CD14-positive monocyte (primary cell): ENCODE measurements at regions not wholly inside any gene's neighbourhood (a gene's known extent, or its start where the extent isn't known, plus 50 kb on each side); places are given as distances from the start of the nearest gene placed in this dataset.

ENCODE experiments used
- DNase-seq, 3 donors: peaks; one replicate each; pipeline ENCODE4 v3.0.0-alpha.2; 2011 to 2022
- H2AFZ ChIP-seq: 2 replicates; pipeline ENCODE4 v1.6.0; 2012; ENCODE audit warnings: mild to moderate bottlenecking, low read depth, low read length, inconsistent platforms; ENCODE audit not compliant: insufficient read depth, poor library complexity, severe bottlenecking
- H3K27ac ChIP-seq, 2 donors: 1 replicate in 1 of 2; 2 replicates in 1 of 2; pipeline ENCODE4 v1.5.1; 2012 to 2013; ENCODE audit warnings: low read length in 2 of 2, control low read depth in 1 of 2, inconsistent platforms in 1 of 2, low read depth in 1 of 2, mild to moderate bottlenecking in 1 of 2
- H3K27me3 ChIP-seq, 2 donors: one replicate each; pipeline versions ENCODE4 v1.6.0 to v1.6.1; 2011 to 2013; ENCODE audit warnings: low read length in 2 of 2; ENCODE audit not compliant: control insufficient read depth in 2 of 2, insufficient read depth in 2 of 2
- H3K36me3 ChIP-seq, 2 donors: replicated peaks in 1 of 2; 1 replicate in 1 of 2; 2 replicates in 1 of 2; pipeline versions ENCODE4 v1.5.1 to v1.6.1; 2012 to 2013; ENCODE audit warnings: low read length in 2 of 2, control low read depth in 1 of 2, inconsistent platforms in 1 of 2, mild to moderate bottlenecking in 1 of 2; ENCODE audit not compliant: insufficient read depth in 2 of 2, control insufficient read depth in 1 of 2
- H3K4me1 ChIP-seq, 2 donors: 1 replicate in 1 of 2; 2 replicates in 1 of 2; pipeline versions ENCODE4 v1.5.1 to v1.6.1; 2012 to 2013; ENCODE audit warnings: low read length in 2 of 2, control low read depth in 1 of 2, inconsistent platforms in 1 of 2, mild to moderate bottlenecking in 1 of 2, moderate library complexity in 1 of 2; ENCODE audit not compliant: insufficient read depth in 2 of 2, control insufficient read depth in 1 of 2
- H3K4me2 ChIP-seq: replicated peaks from 2 replicates; pipeline ENCODE3; 2012; ENCODE audit warnings: low read length, moderate library complexity, mild to moderate bottlenecking; ENCODE audit not compliant: poor library complexity, severe bottlenecking; ENCODE audit errors: extremely low read depth
- H3K4me3 ChIP-seq, 3 experiments: fragments of 200-600 bp in 1 of 3; sonication (generic) in 1 of 3; replicated peaks in 1 of 3; 1 replicate in 2 of 3; 2 replicates in 1 of 3; pipeline ENCODE4 v1.5.1; 2011 to 2013; ENCODE audit warnings: low read length in 3 of 3, mild to moderate bottlenecking in 3 of 3, control low read depth in 2 of 3, low read depth in 2 of 3, inconsistent platforms in 1 of 3, moderate library complexity in 1 of 3
- H3K79me2 ChIP-seq: 2 replicates; pipeline ENCODE4 v1.6.0; 2012; ENCODE audit warnings: mild to moderate bottlenecking, control low read depth, inconsistent platforms, low read length, moderate library complexity; ENCODE audit not compliant: insufficient read depth
- H3K9ac ChIP-seq: 2 replicates; pipeline ENCODE4 v1.6.0; 2017; ENCODE audit warnings: low read length, mild to moderate bottlenecking; ENCODE audit not compliant: insufficient read depth, poor library complexity, severe bottlenecking
- H3K9me3 ChIP-seq, 2 donors: replicated peaks in 1 of 2; 1 replicate in 1 of 2; 2 replicates in 1 of 2; pipeline versions ENCODE4 v1.5.1 to v1.6.1; 2012 to 2013; ENCODE audit warnings: low read length in 2 of 2, control low read depth in 1 of 2; ENCODE audit not compliant: control insufficient read depth in 1 of 2, insufficient read depth in 1 of 2
- H4K20me1 ChIP-seq: 2 replicates; pipeline ENCODE4 v1.6.0; 2012; ENCODE audit warnings: mild to moderate bottlenecking, low read length, control low read depth, moderate library complexity; ENCODE audit not compliant: insufficient read depth
- H3K27ac Mint-ChIP-seq, 7 donors: one replicate each; pipeline ENCODE4 v1.8.0; 2020; ENCODE audit warnings: mild to moderate bottlenecking in 7 of 7, mixed read lengths in 7 of 7, moderate library complexity in 6 of 7, inconsistent platforms in 2 of 7
- H3K27me3 Mint-ChIP-seq, 3 donors: one replicate each; pipeline ENCODE4 v1.8.0; 2021 to 2022; ENCODE audit warnings: low read depth in 3 of 3, mild to moderate bottlenecking in 3 of 3, mixed read lengths in 3 of 3, moderate library complexity in 3 of 3, inconsistent platforms in 1 of 3
- H3K36me3 Mint-ChIP-seq, 2 donors: one replicate each; pipeline ENCODE4 v1.8.0; 2020; ENCODE audit warnings: mixed read lengths in 2 of 2, inconsistent platforms in 1 of 2, mild to moderate bottlenecking in 1 of 2
- H3K4me1 Mint-ChIP-seq: one replicate; pipeline ENCODE4 v1.8.0; 2020; ENCODE audit warnings: mild to moderate bottlenecking, mixed read lengths
- H3K4me3 Mint-ChIP-seq, 2 donors: one replicate each; pipeline ENCODE4 v1.8.0; 2020; ENCODE audit warnings: mild to moderate bottlenecking in 2 of 2, mixed read lengths in 2 of 2, moderate library complexity in 1 of 2
- H3K9me3 Mint-ChIP-seq, 7 donors: one replicate each; pipeline ENCODE4 v1.8.0; 2020 to 2022; ENCODE audit warnings: mixed read lengths in 7 of 7, mild to moderate bottlenecking in 6 of 7, moderate library complexity in 6 of 7, inconsistent platforms in 2 of 7
- CTCF ChIP-seq: fragments of 200-600 bp; IDR thresholded peaks from one replicate; pipeline ENCODE4 v1.8.0; 2022; ENCODE audit warnings: antibody characterized with exemption, mild to moderate bottlenecking
- WGBS: methylation state at CpG from one replicate; pipeline ENCODE4 v1.1.5; 2013; ENCODE audit warnings: missing lambda C conversion rate; ENCODE audit not compliant: insufficient coverage; 5-methylcytosine and 5-hydroxymethylcytosine counted together
- intact Hi-C, 2 donors: fragments of 100-400 bp; cut with micrococcal nuclease; formaldehyde crosslinking; loops; one replicate each; pipeline versions ENCODE4 v1.15.0 to v1.15.1; 2023

DNA sequence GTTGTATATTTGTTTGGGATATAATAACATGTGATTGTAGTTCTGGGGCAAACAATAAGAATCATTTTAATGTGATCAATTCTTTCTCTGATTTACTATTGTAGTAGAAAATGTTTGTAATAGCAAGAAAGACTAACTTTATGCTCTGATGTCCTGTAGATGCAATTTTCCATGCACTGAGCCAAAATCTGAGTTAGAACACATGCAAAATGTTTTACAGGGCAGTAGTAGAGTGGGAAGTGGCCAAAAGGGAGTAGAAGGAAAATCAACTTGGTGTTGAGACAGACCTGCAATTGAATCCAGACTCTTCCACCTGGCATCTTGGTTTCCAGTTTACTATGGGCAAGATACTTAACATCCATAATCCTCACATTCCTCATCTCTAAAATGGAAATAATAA lies 93.5 kb upstream of the BMP5 start:
- Histone ChIP-seq H3K27me3 (no peaks in the 10 kb centered on the region), H3K36me3 (no peaks in the 10 kb centered on the region), H3K4me3 (no peak overlapping the region), H3K9me3 (no peaks in the 10 kb centered on the region), H3K4me1 (no peaks in the 10 kb centered on the region), H3K4me2 (no peak overlapping the region), H3K79me2 (no peaks in the 10 kb centered on the region), H3K27ac (no peak overlapping the region), H3K9ac (no peak overlapping the region), H4K20me1 (no peaks in the 10 kb centered on the region), H2AFZ (no peak overlapping the region)
- DNase-seq, result no peak
- Mint-ChIP-seq H3K27ac (no peak overlapping the region), H3K27me3 (peaks cover 0 to 6% (median 2%) of the 10 kb centered on the region in 3 donors), H3K36me3 (no peaks in the 10 kb centered on the region), H3K9me3 (no peaks in the 10 kb centered on the region), H3K4me1 (no peaks in the 10 kb centered on the region), H3K4me3 (no peak overlapping the region)
- intact Hi-C loops, result no loop called here
- TF ChIP-seq CTCF, result no peak

GRCh38 chr6:55964136-55964535 lies 88.7 kb upstream of the BMP5 start:
- Histone ChIP-seq H3K27ac (no peak overlapping the region), H3K4me3 (no peak overlapping the region), H3K4me2 (no peak overlapping the region), H3K4me1 (no peaks in the 10 kb centered on the region), H2AFZ (no peak overlapping the region), H3K79me2 (no peaks in the 10 kb centered on the region), H3K27me3 (no peaks in the 10 kb centered on the region), H4K20me1 (no peaks in the 10 kb centered on the region), H3K9ac (no peak overlapping the region), H3K36me3 (no peaks in the 10 kb centered on the region), H3K9me3 (no peaks in the 10 kb centered on the region)
- Mint-ChIP-seq H3K9me3 (no peaks in the 10 kb centered on the region), H3K4me1 (no peaks in the 10 kb centered on the region), H3K27me3 (peaks cover 0 to 7% (median 6%) of the 10 kb centered on the region in 3 donors), H3K36me3 (no peaks in the 10 kb centered on the region), H3K4me3 (peak overlapping the region in 1 of 2 donors; percentile 31), H3K27ac (no peak overlapping the region)
- intact Hi-C loops, result no loop called here
- TF ChIP-seq CTCF, result no peak
- WGBS, result 100% methylated on average over 1 of the region's 1 CpG
- no peak for DNase-seq
